ENCODE measurements at regions not wholly inside any gene's neighbourhood (a gene's known extent, or its start where the extent isn't known, plus 50 kb on each side); places are given as distances from the start of the nearest gene placed in this dataset.

- TF ChIP-seq MAX (IDR thresholded peaks at IDR 0.05) (no peak), CREB1 (IDR thresholded peaks at IDR 0.05; ENCODE audit: low read depth) (no peak), CEBPB (IDR thresholded peaks at IDR 0.05) (no peak), EP300 (IDR thresholded peaks at IDR 0.05; ENCODE audit: borderline replicate concordance) (no peak), ZBTB7A (IDR thresholded peaks at IDR 0.05; ENCODE audit: low read depth) (no peak), TAF1 (IDR thresholded peaks at IDR 0.05; ENCODE audit: low read depth) (no peak), YY1 (IDR thresholded peaks at IDR 0.05; ENCODE audit: low read depth) (no peak), FOXM1 (IDR thresholded peaks at IDR 0.05; ENCODE audit: borderline replicate concordance, low read depth) (no peak), EGR1 (IDR thresholded peaks at IDR 0.05) (no peak), RAD21 (IDR thresholded peaks at IDR 0.05; ENCODE audit: low read depth) (no peak), NFIC (IDR thresholded peaks at IDR 0.05) (no peak)
Observed at GRCh38 chr17:70674061-70674460, 504.7 kb downstream of the KCNJ2 start.
